ENCODE measurements at regions not wholly inside any gene's neighbourhood (a gene's known extent, or its start where the extent isn't known, plus 50 kb on each side); places are given as distances from the start of the nearest gene placed in this dataset.

GRCh38 chr12:93047118-93047517 is 118.0 kb upstream of the EEA1 start:
- no peak overlapping the region for H3K27ac Mint-ChIP-seq
- H3K9me3 Mint-ChIP-seq = peaks cover 3% of the 10 kb centered on the region
- no peaks in the 10 kb centered on the region for H3K4me1 Mint-ChIP-seq (ENCODE audit: low read depth)
- no peak overlapping the region for H3K4me3 Mint-ChIP-seq
- H3K27me3 Mint-ChIP-seq = peaks cover 3% of the 10 kb centered on the region
- no peaks in the 10 kb centered on the region for H3K36me3 Mint-ChIP-seq (ENCODE audit: low read depth)

- H3K27me3 Mint-ChIP-seq = peaks cover 7% of the 10 kb centered on the region
- no peak overlapping the region for H3K4me3 Mint-ChIP-seq
- H3K36me3 Mint-ChIP-seq (ENCODE audit: low read depth) = no peaks in the 10 kb centered on the region
- no peak overlapping the region for H3K27ac Mint-ChIP-seq
- H3K4me1 Mint-ChIP-seq (ENCODE audit: low read depth) = no peaks in the 10 kb centered on the region
- peaks cover 3% of the 10 kb centered on the region for H3K9me3 Mint-ChIP-seq
Observed at GRCh38 chr12:93048656-93049055, 119.6 kb upstream of the EEA1 start.

GRCh38 chr12:93050026-93050747 is 121.1 kb upstream of the EEA1 start:
- H3K4me3 Mint-ChIP-seq = no peak overlapping the region
- no peak overlapping the region for H3K27ac Mint-ChIP-seq
- no peaks in the 10 kb centered on the region for H3K36me3 Mint-ChIP-seq (ENCODE audit: low read depth)
- H3K4me1 Mint-ChIP-seq (ENCODE audit: low read depth) = no peaks in the 10 kb centered on the region
- peaks cover 16% of the 10 kb centered on the region for H3K27me3 Mint-ChIP-seq
- H3K9me3 Mint-ChIP-seq = peaks cover 3% of the 10 kb centered on the region

- H3K9me3 Mint-ChIP-seq = peaks cover 3% of the 10 kb centered on the region
- H3K27me3 Mint-ChIP-seq = peaks cover 18% of the 10 kb centered on the region
- H3K27ac Mint-ChIP-seq = no peak overlapping the region
- H3K4me1 Mint-ChIP-seq (ENCODE audit: low read depth) = no peaks in the 10 kb centered on the region
- no peaks in the 10 kb centered on the region for H3K36me3 Mint-ChIP-seq (ENCODE audit: low read depth)
- no peak overlapping the region for H3K4me3 Mint-ChIP-seq
Observed at GRCh38 chr12:93050748-93051081, 121.6 kb upstream of the EEA1 start.

GRCh38 chr12:93054021-93054420 is 124.9 kb upstream of the EEA1 start:
- Mint-ChIP-seq H3K36me3 (ENCODE audit: low read depth) (no peaks in the 10 kb centered on the region), H3K4me1 (ENCODE audit: low read depth) (no peaks in the 10 kb centered on the region), H3K27me3 (peaks cover 36% of the 10 kb centered on the region), H3K9me3 (no peaks in the 10 kb centered on the region), H3K27ac (no peak overlapping the region), H3K4me3 (no peak overlapping the region)

GRCh38 chr12:93055221-93055620 is 126.1 kb upstream of the EEA1 start:
- Mint-ChIP-seq H3K36me3 (ENCODE audit: low read depth) (no peaks in the 10 kb centered on the region), H3K9me3 (no peaks in the 10 kb centered on the region), H3K4me3 (no peak overlapping the region), H3K27ac (no peak overlapping the region), H3K4me1 (ENCODE audit: low read depth) (peaks cover 8% of the 10 kb centered on the region), H3K27me3 (peaks cover 36% of the 10 kb centered on the region)

- H3K9me3 Mint-ChIP-seq = no peaks in the 10 kb centered on the region
- H3K4me1 Mint-ChIP-seq (ENCODE audit: low read depth) = peaks cover 23% of the 10 kb centered on the region
- no peak overlapping the region for H3K27ac Mint-ChIP-seq
- no peak overlapping the region for H3K4me3 Mint-ChIP-seq
- H3K36me3 Mint-ChIP-seq (ENCODE audit: low read depth) = no peaks in the 10 kb centered on the region
- peaks cover 36% of the 10 kb centered on the region for H3K27me3 Mint-ChIP-seq
Observed at GRCh38 chr12:93056971-93057535, 128.0 kb upstream of the EEA1 start.

GRCh38 chr12:93058280-93058679 is 129.2 kb upstream of the EEA1 start:
- H3K27ac Mint-ChIP-seq = no peak overlapping the region
- peaks cover 23% of the 10 kb centered on the region for H3K4me1 Mint-ChIP-seq (ENCODE audit: low read depth)
- no peaks in the 10 kb centered on the region for H3K36me3 Mint-ChIP-seq (ENCODE audit: low read depth)
- no peak overlapping the region for H3K4me3 Mint-ChIP-seq
- peaks cover 36% of the 10 kb centered on the region for H3K27me3 Mint-ChIP-seq
- H3K9me3 Mint-ChIP-seq = no peaks in the 10 kb centered on the region

GRCh38 chr12:93059288-93059687 is 130.2 kb upstream of the EEA1 start:
- Mint-ChIP-seq H3K27me3 (peaks cover 43% of the 10 kb centered on the region), H3K4me3 (no peak overlapping the region), H3K27ac (peak overlapping the region; percentile 3), H3K36me3 (ENCODE audit: low read depth) (no peaks in the 10 kb centered on the region), H3K9me3 (no peaks in the 10 kb centered on the region), H3K4me1 (ENCODE audit: low read depth) (peaks cover 23% of the 10 kb centered on the region)

- peaks cover 23% of the 10 kb centered on the region for H3K4me1 Mint-ChIP-seq (ENCODE audit: low read depth)
- H3K9me3 Mint-ChIP-seq = no peaks in the 10 kb centered on the region
- peaks cover 41% of the 10 kb centered on the region for H3K27me3 Mint-ChIP-seq
- no peaks in the 10 kb centered on the region for H3K36me3 Mint-ChIP-seq (ENCODE audit: low read depth)
- H3K4me3 Mint-ChIP-seq = no peak overlapping the region
- H3K27ac Mint-ChIP-seq = no peak overlapping the region
Observed at GRCh38 chr12:93059925-93060665, 131.0 kb upstream of the EEA1 start.

GRCh38 chr12:93060666-93061472 is 131.8 kb upstream of the EEA1 start:
- no peak overlapping the region for H3K4me3 Mint-ChIP-seq
- H3K36me3 Mint-ChIP-seq (ENCODE audit: low read depth) = no peaks in the 10 kb centered on the region
- H3K9me3 Mint-ChIP-seq = no peaks in the 10 kb centered on the region
- peak overlapping the region; percentile 77 for H3K27ac Mint-ChIP-seq
- H3K4me1 Mint-ChIP-seq (ENCODE audit: low read depth) = peaks cover 23% of the 10 kb centered on the region
- peaks cover 41% of the 10 kb centered on the region for H3K27me3 Mint-ChIP-seq

GRCh38 chr12:93061473-93062419 is 132.7 kb upstream of the EEA1 start:
- Mint-ChIP-seq H3K4me3 (no peak overlapping the region), H3K27me3 (peaks cover 39% of the 10 kb centered on the region), H3K27ac (peak overlapping the region; percentile 77), H3K9me3 (no peaks in the 10 kb centered on the region), H3K36me3 (ENCODE audit: low read depth) (no peaks in the 10 kb centered on the region), H3K4me1 (ENCODE audit: low read depth) (peaks cover 23% of the 10 kb centered on the region)

- H3K27ac Mint-ChIP-seq = no peak overlapping the region
- no peak overlapping the region for H3K4me3 Mint-ChIP-seq
- H3K36me3 Mint-ChIP-seq (ENCODE audit: low read depth) = no peaks in the 10 kb centered on the region
- peaks cover 8% of the 10 kb centered on the region for H3K4me1 Mint-ChIP-seq (ENCODE audit: low read depth)
- no peaks in the 10 kb centered on the region for H3K9me3 Mint-ChIP-seq
- H3K27me3 Mint-ChIP-seq = peaks cover 34% of the 10 kb centered on the region
Observed at GRCh38 chr12:93065896-93066295, 136.8 kb upstream of the EEA1 start.

- Mint-ChIP-seq H3K27ac (no peak overlapping the region), H3K9me3 (no peaks in the 10 kb centered on the region), H3K4me1 (ENCODE audit: low read depth) (no peaks in the 10 kb centered on the region), H3K4me3 (no peak overlapping the region), H3K27me3 (peaks cover 12% of the 10 kb centered on the region), H3K36me3 (ENCODE audit: low read depth) (no peaks in the 10 kb centered on the region)
Observed at GRCh38 chr12:93072340-93072739, 143.2 kb upstream of the EEA1 start.

Data from stimulated activated naive CD8-positive, alpha-beta T cell treated with anti-CD3 and anti-CD28 coated beads, Interleukin-15, Interleukin-2, amounts not matched to agents 100 ng/mL and 50 ng/mL, for 24 hours (primary cell).